OCI-LY1 (cell line): ENCODE measurements at regions not wholly inside any gene's neighbourhood (a gene's known extent, or its start where the extent isn't known, plus 50 kb on each side); places are given as distances from the start of the nearest gene placed in this dataset.

Experiments
- CTCF ChIP-seq: fragments of 200-600 bp; sonication (generic), shearing (Covaris generic); IDR thresholded peaks from 2 replicates; pipeline ENCODE4 v1.5.1; 2017; ENCODE audit warnings: mild to moderate bottlenecking, antibody characterized with exemption, low read length, moderate library complexity, mixed read lengths
- EZH2 ChIP-seq: fragments of 200-600 bp; sonication (generic), shearing (Covaris generic); IDR thresholded peaks from 2 replicates; pipeline ENCODE4 v1.8.0; 2017; ENCODE audit warnings: borderline replicate concordance, mixed run types, mild to moderate bottlenecking, antibody characterized with exemption, low read length, moderate library complexity, mixed read lengths

GRCh38 chr19:32165141-32165540 is 180.3 kb upstream of the ZNF507 start:
- TF ChIP-seq CTCF (no peak), EZH2 (no peak)
